Prostate gland (tissue), 2 donors: ENCODE measurements at regions not wholly inside any gene's neighbourhood (a gene's known extent, or its start where the extent isn't known, plus 50 kb on each side); places are given as distances from the start of the nearest gene placed in this dataset.

Experiments used
- DNase-seq: peaks from one replicate; pipeline ENCODE4 v3.0.0-alpha.2; 2019; ENCODE audit warnings: low spot score
- H3K27ac ChIP-seq, 2 donors: fragments of 200-600 bp; sonication (generic); 2 replicates each; pipeline ENCODE4 v1.5.1; 2017 to 2019
- H3K27me3 ChIP-seq: fragments of 200-600 bp; sonication (generic); replicated peaks from 2 replicates; pipeline ENCODE4 v1.5.1; 2019; ENCODE audit not compliant: insufficient read depth
- H3K36me3 ChIP-seq, 2 donors: fragments of 200-600 bp; sonication (generic); 1 replicate in 1 of 2; 2 replicates in 1 of 2; pipeline versions ENCODE4 v1.5.1 to v1.8.1; 2017 to 2019
- H3K4me1 ChIP-seq: fragments of 200-600 bp; sonication (generic); replicated peaks from 2 replicates; pipeline ENCODE4 v1.5.1; 2019
- H3K4me3 ChIP-seq, 2 donors: fragments of 200-600 bp; sonication (generic); 2 replicates each; pipeline ENCODE4 v1.5.1; 2017 to 2019
- H3K9me3 ChIP-seq: fragments of 200-600 bp; sonication (generic); 2 replicates; pipeline ENCODE4 v1.5.1; 2017
- POLR2A ChIP-seq: fragments of 450-650 bp; IDR thresholded peaks from one replicate; pipeline ENCODE4 v1.6.1; 2016; ENCODE audit warnings: antibody characterized with exemption, mild to moderate bottlenecking
- POLR2AphosphoS5 ChIP-seq: sonication (generic); formaldehyde crosslinking; IDR thresholded peaks from one replicate; pipeline ENCODE4 v1.6.1; 2017; ENCODE audit warnings: antibody characterized with exemption
- WGBS: methylation state at CpG from one replicate; pipeline ENCODE4 v1.1.5; 2018; 5-methylcytosine and 5-hydroxymethylcytosine counted together
- intact Hi-C: fragments of 100-400 bp; cut with DNase I; formaldehyde crosslinking; loops from one replicate; pipeline ENCODE4 v1.14.2; 2022
- TF ChIP-seq, protein P1 (sequence below), 4 experiments: fragments of 200-600 bp in 2 of 4; fragments of 450-650 bp in 2 of 4; sonication (generic) in 2 of 4; IDR thresholded peaks; 1 replicate in 3 of 4; 2 replicates in 1 of 4; pipeline ENCODE4 v1.5.1; 2016 to 2019; ENCODE audit warnings: antibody characterized with exemption in 4 of 4, mild to moderate bottlenecking in 2 of 4, moderate library complexity in 2 of 4

- Histone ChIP-seq H3K27ac (no peak overlapping the region), H3K9me3 (no peaks in the 10 kb centered on the region), H3K27me3 (no peaks in the 10 kb centered on the region), H3K36me3 (no peaks in the 10 kb centered on the region), H3K4me3 (no peak overlapping the region), H3K4me1 (no peaks in the 10 kb centered on the region)
- TF ChIP-seq POLR2A, result no peak
- TF ChIP-seq, protein P1, sequence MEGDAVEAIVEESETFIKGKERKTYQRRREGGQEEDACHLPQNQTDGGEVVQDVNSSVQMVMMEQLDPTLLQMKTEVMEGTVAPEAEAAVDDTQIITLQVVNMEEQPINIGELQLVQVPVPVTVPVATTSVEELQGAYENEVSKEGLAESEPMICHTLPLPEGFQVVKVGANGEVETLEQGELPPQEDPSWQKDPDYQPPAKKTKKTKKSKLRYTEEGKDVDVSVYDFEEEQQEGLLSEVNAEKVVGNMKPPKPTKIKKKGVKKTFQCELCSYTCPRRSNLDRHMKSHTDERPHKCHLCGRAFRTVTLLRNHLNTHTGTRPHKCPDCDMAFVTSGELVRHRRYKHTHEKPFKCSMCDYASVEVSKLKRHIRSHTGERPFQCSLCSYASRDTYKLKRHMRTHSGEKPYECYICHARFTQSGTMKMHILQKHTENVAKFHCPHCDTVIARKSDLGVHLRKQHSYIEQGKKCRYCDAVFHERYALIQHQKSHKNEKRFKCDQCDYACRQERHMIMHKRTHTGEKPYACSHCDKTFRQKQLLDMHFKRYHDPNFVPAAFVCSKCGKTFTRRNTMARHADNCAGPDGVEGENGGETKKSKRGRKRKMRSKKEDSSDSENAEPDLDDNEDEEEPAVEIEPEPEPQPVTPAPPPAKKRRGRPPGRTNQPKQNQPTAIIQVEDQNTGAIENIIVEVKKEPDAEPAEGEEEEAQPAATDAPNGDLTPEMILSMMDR (IDR thresholded peaks at IDR 0.05), result no peak
- TF ChIP-seq POLR2AphosphoS5, result no peak
- intact Hi-C loops, result no loop called here
- 96% methylated on average over 1 of the region's 1 CpG for whole genome bisulfite sequencing
- DNase-seq, result no peak
Measured at GRCh38 chr1:87511449-87511848, 182.8 kb downstream of the LMO4 start.

GRCh38 chr1:87512431-87512830 is 183.8 kb downstream of the LMO4 start:
- Histone ChIP-seq H3K27ac (no peak overlapping the region), H3K4me1 (no peaks in the 10 kb centered on the region), H3K4me3 (no peak overlapping the region), H3K27me3 (no peaks in the 10 kb centered on the region), H3K9me3 (no peaks in the 10 kb centered on the region), H3K36me3 (no peaks in the 10 kb centered on the region)
- 83% methylated on average over 2 of the region's 2 CpGs for WGBS
- DNase-seq, result no peak
- intact Hi-C loops, result no loop called here
- TF ChIP-seq POLR2A (no peak), POLR2AphosphoS5 (no peak)
- TF ChIP-seq, protein P1 (IDR thresholded peaks at IDR 0.05), result no peak

DNA sequence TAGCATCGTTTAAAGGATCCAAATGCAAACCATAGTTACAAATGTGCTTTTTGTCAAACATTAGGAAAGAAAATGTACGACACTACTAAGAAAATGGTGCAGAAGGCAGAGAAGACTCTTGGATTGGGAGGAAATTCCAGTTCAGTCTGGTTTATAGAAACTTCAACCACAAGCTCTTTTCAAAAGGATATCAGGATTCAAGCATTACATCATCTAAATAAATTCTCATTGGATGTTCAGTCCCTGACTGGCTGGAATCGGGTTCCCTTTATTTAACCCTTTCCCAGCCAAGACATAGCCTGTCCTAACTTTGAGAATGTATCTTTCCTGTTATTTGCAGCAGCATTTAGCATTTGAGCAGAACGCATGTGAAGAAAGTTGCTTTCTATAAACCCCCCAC is 184.6 kb downstream of the LMO4 start:
- H3K27me3 ChIP-seq, result no peaks in the 10 kb centered on the region
- H3K4me1 ChIP-seq, result no peaks in the 10 kb centered on the region
- no peaks in the 10 kb centered on the region for H3K36me3 ChIP-seq
- no peak overlapping the region for H3K27ac ChIP-seq
- TF ChIP-seq, protein P1 (IDR thresholded peaks at IDR 0.05), result no peak
- TF ChIP-seq POLR2AphosphoS5, result no peak
- no peak for TF ChIP-seq POLR2A
- 51% methylated on average over 4 of the region's 4 CpGs for WGBS
- intact Hi-C loops, result no loop called here
- no peak for DNase-seq
- no peaks in the 10 kb centered on the region for H3K9me3 ChIP-seq
- no peak overlapping the region for H3K4me3 ChIP-seq

- WGBS, result 66% methylated on average over 4 of the region's 4 CpGs
- Histone ChIP-seq H3K4me1 (no peaks in the 10 kb centered on the region), H3K36me3 (no peaks in the 10 kb centered on the region), H3K9me3 (no peaks in the 10 kb centered on the region), H3K27ac (no peak overlapping the region), H3K4me3 (no peak overlapping the region), H3K27me3 (no peaks in the 10 kb centered on the region)
- DNase-seq, result no peak
- TF ChIP-seq, protein P1 (IDR thresholded peaks at IDR 0.05), result no peak
- no peak for TF ChIP-seq POLR2AphosphoS5
- TF ChIP-seq POLR2A, result no peak
- intact Hi-C loops, result no loop called here
Measured at GRCh38 chr1:87513966-87514660, 185.4 kb downstream of the LMO4 start.

GRCh38 chr1:87515781-87516180 is 187.1 kb downstream of the LMO4 start:
- Histone ChIP-seq H3K9me3 (no peaks in the 10 kb centered on the region), H3K27ac (no peak overlapping the region), H3K36me3 (no peaks in the 10 kb centered on the region), H3K4me3 (no peak overlapping the region), H3K4me1 (no peaks in the 10 kb centered on the region), H3K27me3 (no peaks in the 10 kb centered on the region)
- DNase-seq, result no peak
- WGBS, result 93% methylated on average over 1 of the region's 1 CpG
- intact Hi-C loops, result no loop called here
- no peak for TF ChIP-seq POLR2A
- TF ChIP-seq POLR2AphosphoS5, result no peak
- TF ChIP-seq, protein P1 (IDR thresholded peaks at IDR 0.05), result no peak
